ENCODE measurements at regions not wholly inside any gene's neighbourhood (a gene's known extent, or its start where the extent isn't known, plus 50 kb on each side); places are given as distances from the start of the nearest gene placed in this dataset.

DNA sequence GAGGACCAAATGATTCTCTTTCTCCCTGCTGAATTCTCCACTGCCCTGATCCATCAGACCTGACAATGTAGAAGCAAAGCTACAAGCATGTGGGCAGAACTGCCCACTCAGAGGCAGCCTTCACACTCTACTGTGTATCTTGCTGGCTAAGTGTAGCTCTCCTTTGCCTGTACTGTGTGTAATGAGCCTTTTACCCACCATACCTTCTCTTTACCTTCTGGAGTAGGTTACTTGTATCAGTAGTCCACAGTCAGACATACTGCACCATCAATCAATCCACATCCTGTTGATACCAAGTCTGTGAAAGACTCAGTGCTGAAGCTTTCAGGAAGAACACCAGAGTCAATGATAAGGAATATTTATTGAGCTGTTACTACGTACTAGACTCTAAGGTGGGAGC, 440.7 kb upstream of the ARHGEF26 start:
- H3K27me3 ChIP-seq = no peaks in the 10 kb centered on the region
- intact Hi-C loops (cut with DNase I; ENCODE audit: low total_unique reads) = no loop called here
- TF ChIP-seq POLR2AphosphoS5 (IDR thresholded peaks at IDR 0.05) = no peak

DNA sequence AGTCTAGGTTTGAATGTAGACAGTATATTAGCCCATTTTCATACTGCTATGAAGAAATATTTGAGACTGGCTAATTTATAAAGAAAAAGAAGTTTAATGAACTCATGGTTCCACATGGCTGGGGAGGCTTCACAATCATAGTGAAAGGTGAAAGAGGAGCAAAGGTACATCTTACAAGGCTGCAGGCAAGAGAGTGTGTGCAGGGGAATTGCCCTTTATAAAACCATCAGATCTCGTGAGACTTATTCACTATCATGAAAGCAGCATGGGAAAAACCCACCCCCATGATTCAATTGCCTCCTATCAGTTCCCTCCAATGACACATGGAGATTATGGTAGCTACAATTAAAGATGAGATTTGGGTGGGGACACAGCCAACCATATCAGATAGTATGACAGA, 440.1 kb upstream of the ARHGEF26 start:
- intact Hi-C loops (cut with DNase I; ENCODE audit: low total_unique reads) = no loop called here
- Histone ChIP-seq H3K4me3 (no peak overlapping the region), H3K4me1 (no peaks in the 10 kb centered on the region), H3K9me3 (no peaks in the 10 kb centered on the region), H3K27ac (no peak overlapping the region), H3K27me3 (no peaks in the 10 kb centered on the region), H3K36me3 (no peaks in the 10 kb centered on the region)
- TF ChIP-seq, protein P1, sequence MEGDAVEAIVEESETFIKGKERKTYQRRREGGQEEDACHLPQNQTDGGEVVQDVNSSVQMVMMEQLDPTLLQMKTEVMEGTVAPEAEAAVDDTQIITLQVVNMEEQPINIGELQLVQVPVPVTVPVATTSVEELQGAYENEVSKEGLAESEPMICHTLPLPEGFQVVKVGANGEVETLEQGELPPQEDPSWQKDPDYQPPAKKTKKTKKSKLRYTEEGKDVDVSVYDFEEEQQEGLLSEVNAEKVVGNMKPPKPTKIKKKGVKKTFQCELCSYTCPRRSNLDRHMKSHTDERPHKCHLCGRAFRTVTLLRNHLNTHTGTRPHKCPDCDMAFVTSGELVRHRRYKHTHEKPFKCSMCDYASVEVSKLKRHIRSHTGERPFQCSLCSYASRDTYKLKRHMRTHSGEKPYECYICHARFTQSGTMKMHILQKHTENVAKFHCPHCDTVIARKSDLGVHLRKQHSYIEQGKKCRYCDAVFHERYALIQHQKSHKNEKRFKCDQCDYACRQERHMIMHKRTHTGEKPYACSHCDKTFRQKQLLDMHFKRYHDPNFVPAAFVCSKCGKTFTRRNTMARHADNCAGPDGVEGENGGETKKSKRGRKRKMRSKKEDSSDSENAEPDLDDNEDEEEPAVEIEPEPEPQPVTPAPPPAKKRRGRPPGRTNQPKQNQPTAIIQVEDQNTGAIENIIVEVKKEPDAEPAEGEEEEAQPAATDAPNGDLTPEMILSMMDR (IDR thresholded peaks at IDR 0.05) = no peak
- TF ChIP-seq POLR2A (IDR thresholded peaks at IDR 0.05) (no peak), POLR2AphosphoS5 (IDR thresholded peaks at IDR 0.05) (no peak)
- no peak for DNase-seq (ENCODE audit: low spot score in 2 of 2)

More for the DNA sequence above, 440.7 kb upstream of the ARHGEF26 start:
- no peaks in the 10 kb centered on the region for H3K4me1 ChIP-seq
- H3K9me3 ChIP-seq = no peaks in the 10 kb centered on the region
- no peak for DNase-seq (ENCODE audit: low spot score in 2 of 2)
- H3K4me3 ChIP-seq = no peak overlapping the region
- no peak overlapping the region for H3K27ac ChIP-seq
- no peaks in the 10 kb centered on the region for H3K36me3 ChIP-seq

DNA sequence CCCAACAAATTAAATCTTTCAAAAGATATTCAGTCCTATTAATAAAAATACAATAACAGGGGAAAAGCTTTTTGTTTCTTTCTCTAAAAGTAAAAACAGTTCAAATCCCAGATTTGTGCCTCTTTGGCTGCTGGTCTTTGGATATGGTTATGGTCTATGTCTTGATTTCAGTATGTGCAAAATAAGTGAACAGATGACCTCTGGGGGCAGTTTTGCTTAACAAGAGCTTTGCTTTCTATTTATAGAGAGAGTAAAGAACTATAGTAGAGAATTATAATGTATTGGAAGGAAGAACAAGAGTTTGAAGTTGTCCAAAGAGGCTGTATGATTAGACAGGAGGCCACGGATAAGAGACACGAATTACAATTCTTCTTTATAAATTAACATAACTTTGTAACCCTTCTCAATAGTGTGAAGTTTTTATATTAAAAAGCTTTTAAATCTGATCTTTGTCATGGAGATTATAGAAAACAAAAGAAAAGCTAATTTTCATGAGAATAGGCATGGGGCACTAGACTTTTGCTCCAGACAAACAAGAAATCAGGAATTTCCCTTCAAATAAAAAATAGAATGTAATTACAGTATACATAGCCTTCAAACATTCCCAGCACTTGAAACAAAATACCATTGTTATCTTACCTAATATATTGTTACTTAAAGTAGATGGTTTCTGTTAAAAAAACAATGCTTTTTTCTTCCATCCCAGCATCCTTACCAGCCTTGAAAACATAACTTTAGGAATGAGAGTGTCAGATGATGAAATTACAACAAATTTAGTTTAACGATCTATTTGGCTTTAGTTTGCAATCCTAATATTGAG, 432.7 kb upstream of the ARHGEF26 start:
- intact Hi-C loops (cut with DNase I; ENCODE audit: low total_unique reads) = no loop called here
- TF ChIP-seq POLR2A (IDR thresholded peaks at IDR 0.05) (no peak), POLR2AphosphoS5 (IDR thresholded peaks at IDR 0.05) (no peak)
- TF ChIP-seq, protein P1 (IDR thresholded peaks at IDR 0.05) = no peak
- Histone ChIP-seq H3K27me3 (no peaks in the 10 kb centered on the region), H3K36me3 (no peaks in the 10 kb centered on the region), H3K4me3 (no peak overlapping the region), H3K9me3 (no peaks in the 10 kb centered on the region), H3K27ac (no peak overlapping the region), H3K4me1 (no peaks in the 10 kb centered on the region)
- DNase-seq (ENCODE audit: low spot score in 2 of 2) = no peak

DNA sequence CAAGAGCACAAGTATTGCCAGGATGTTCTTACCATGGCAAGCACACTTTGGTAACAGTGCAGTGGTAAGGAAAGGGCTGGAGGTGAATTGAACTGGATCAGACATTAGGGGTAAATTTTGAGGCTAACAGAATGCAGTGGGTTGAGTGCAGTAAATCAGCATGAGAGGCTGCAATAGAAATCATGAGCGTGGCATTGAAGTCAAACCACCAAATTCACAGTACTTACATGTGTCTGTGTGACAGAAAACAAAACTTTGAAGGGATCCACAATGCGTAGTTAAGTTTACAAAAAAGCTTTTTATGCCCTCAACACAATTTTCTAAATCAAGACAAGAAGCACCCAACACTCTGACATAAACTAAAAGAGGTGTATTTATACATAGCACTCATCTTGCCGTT, 428.0 kb upstream of the ARHGEF26 start:
- no peaks in the 10 kb centered on the region for H3K36me3 ChIP-seq
- no peaks in the 10 kb centered on the region for H3K9me3 ChIP-seq
- no peak overlapping the region for H3K27ac ChIP-seq
- no peak overlapping the region for H3K4me3 ChIP-seq
- H3K27me3 ChIP-seq = no peaks in the 10 kb centered on the region
- intact Hi-C loops (cut with DNase I; ENCODE audit: low total_unique reads) = no loop called here
- TF ChIP-seq POLR2A (IDR thresholded peaks at IDR 0.05) (no peak), POLR2AphosphoS5 (IDR thresholded peaks at IDR 0.05) (no peak)
- TF ChIP-seq, protein P1 (IDR thresholded peaks at IDR 0.05) = no peak
- no peaks in the 10 kb centered on the region for H3K4me1 ChIP-seq
- no peak for DNase-seq (ENCODE audit: low spot score in 2 of 2)

DNA sequence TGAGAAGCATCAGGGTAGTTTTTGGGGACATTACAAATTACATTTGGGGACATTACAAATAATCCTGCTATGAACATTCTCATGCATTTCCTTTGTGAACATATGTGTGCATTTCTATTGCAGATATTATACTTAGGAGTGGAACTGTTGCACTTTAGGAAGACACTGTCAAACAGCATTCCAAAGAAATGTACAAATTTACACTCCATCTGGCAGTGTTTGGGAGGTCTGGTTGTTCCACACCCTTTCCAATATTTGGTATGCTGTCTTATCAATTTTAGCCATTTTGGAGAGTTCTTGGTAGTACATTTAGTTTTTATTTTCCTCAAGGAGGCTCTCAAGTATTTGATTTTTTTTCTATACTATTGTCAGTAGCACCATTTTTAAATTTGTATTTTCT, 419.1 kb upstream of the ARHGEF26 start:
- H3K27ac ChIP-seq = no peak overlapping the region
- no peaks in the 10 kb centered on the region for H3K36me3 ChIP-seq

More for the DNA sequence above, 419.1 kb upstream of the ARHGEF26 start:
- DNase-seq (ENCODE audit: low spot score in 2 of 2) = no peak
- H3K27me3 ChIP-seq = no peaks in the 10 kb centered on the region
- H3K4me1 ChIP-seq = no peaks in the 10 kb centered on the region
- no peaks in the 10 kb centered on the region for H3K9me3 ChIP-seq
- H3K4me3 ChIP-seq = no peak overlapping the region
- intact Hi-C loops (cut with DNase I; ENCODE audit: low total_unique reads) = no loop called here
- TF ChIP-seq POLR2A (IDR thresholded peaks at IDR 0.05) = no peak
- no peak for TF ChIP-seq POLR2AphosphoS5 (IDR thresholded peaks at IDR 0.05)
- TF ChIP-seq, protein P1 (IDR thresholded peaks at IDR 0.05) = no peak

Data from breast epithelium (tissue), 4 donors.